ENCODE measurements at regions not wholly inside any gene's neighbourhood (a gene's known extent, or its start where the extent isn't known, plus 50 kb on each side); places are given as distances from the start of the nearest gene placed in this dataset.

- TF ChIP-seq, protein P1, sequence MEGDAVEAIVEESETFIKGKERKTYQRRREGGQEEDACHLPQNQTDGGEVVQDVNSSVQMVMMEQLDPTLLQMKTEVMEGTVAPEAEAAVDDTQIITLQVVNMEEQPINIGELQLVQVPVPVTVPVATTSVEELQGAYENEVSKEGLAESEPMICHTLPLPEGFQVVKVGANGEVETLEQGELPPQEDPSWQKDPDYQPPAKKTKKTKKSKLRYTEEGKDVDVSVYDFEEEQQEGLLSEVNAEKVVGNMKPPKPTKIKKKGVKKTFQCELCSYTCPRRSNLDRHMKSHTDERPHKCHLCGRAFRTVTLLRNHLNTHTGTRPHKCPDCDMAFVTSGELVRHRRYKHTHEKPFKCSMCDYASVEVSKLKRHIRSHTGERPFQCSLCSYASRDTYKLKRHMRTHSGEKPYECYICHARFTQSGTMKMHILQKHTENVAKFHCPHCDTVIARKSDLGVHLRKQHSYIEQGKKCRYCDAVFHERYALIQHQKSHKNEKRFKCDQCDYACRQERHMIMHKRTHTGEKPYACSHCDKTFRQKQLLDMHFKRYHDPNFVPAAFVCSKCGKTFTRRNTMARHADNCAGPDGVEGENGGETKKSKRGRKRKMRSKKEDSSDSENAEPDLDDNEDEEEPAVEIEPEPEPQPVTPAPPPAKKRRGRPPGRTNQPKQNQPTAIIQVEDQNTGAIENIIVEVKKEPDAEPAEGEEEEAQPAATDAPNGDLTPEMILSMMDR (IDR thresholded peaks at IDR 0.05): no peak
- TF ChIP-seq POLR2A (IDR thresholded peaks at IDR 0.05): no peak
Observed at GRCh38 chr1:185501099-185501498, 184.1 kb upstream of the IVNS1ABP start.
